DOHH2 (cell line): ENCODE measurements at regions not wholly inside any gene's neighbourhood (a gene's known extent, or its start where the extent isn't known, plus 50 kb on each side); places are given as distances from the start of the nearest gene placed in this dataset.

ENCODE experiments used
- EZH2phosphoT487 ChIP-seq: fragments of 200-600 bp; sonication (generic); IDR thresholded peaks from 2 replicates; pipeline ENCODE4 v1.6.1; 2017; ENCODE audit warnings: borderline replicate concordance, mild to moderate bottlenecking, antibody characterized with exemption, low read length, moderate library complexity, mixed read lengths
- TF ChIP-seq, protein P1 (sequence below): fragments of 200-600 bp; sonication (generic); IDR thresholded peaks from one replicate; pipeline ENCODE4 v1.5.1; 2014; ENCODE audit warnings: antibody characterized with exemption, mild to moderate bottlenecking, low read depth, low read length; ENCODE audit not compliant: poor library complexity, severe bottlenecking

GRCh38 chr4:41443340-41444079, 94.4 kb upstream of the LIMCH1 start:
- TF ChIP-seq, protein P1, sequence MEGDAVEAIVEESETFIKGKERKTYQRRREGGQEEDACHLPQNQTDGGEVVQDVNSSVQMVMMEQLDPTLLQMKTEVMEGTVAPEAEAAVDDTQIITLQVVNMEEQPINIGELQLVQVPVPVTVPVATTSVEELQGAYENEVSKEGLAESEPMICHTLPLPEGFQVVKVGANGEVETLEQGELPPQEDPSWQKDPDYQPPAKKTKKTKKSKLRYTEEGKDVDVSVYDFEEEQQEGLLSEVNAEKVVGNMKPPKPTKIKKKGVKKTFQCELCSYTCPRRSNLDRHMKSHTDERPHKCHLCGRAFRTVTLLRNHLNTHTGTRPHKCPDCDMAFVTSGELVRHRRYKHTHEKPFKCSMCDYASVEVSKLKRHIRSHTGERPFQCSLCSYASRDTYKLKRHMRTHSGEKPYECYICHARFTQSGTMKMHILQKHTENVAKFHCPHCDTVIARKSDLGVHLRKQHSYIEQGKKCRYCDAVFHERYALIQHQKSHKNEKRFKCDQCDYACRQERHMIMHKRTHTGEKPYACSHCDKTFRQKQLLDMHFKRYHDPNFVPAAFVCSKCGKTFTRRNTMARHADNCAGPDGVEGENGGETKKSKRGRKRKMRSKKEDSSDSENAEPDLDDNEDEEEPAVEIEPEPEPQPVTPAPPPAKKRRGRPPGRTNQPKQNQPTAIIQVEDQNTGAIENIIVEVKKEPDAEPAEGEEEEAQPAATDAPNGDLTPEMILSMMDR, result no peak
- TF ChIP-seq EZH2phosphoT487, result no peak
